Liver (tissue), 8 donors: ENCODE measurements at regions not wholly inside any gene's neighbourhood (a gene's known extent, or its start where the extent isn't known, plus 50 kb on each side); places are given as distances from the start of the nearest gene placed in this dataset.

Experiments
- DNase-seq: peaks from one replicate; pipeline ENCODE4 v3.0.0-alpha.2; 2017; ENCODE audit warnings: low spot score
- H3K27ac ChIP-seq, 2 donors: one replicate each; pipeline ENCODE4 v1.7.0; 2013; ENCODE audit warnings: inconsistent platforms in 2 of 2, low read length in 2 of 2, control low read depth in 1 of 2, low read depth in 1 of 2, mild to moderate bottlenecking in 1 of 2
- H3K27me3 ChIP-seq, 4 donors: one replicate each; pipeline versions ENCODE4 v1.6.1 to v1.7.0; 2013; ENCODE audit warnings: low read length in 3 of 4, inconsistent platforms in 1 of 4, mild to moderate bottlenecking in 1 of 4, moderate library complexity in 1 of 4; ENCODE audit not compliant: control insufficient read depth in 4 of 4, insufficient read depth in 4 of 4
- H3K36me3 ChIP-seq, 4 donors: one replicate each; pipeline versions ENCODE4 v1.6.1 to v1.7.0; 2013; ENCODE audit warnings: low read length in 3 of 4, mild to moderate bottlenecking in 3 of 4, low read depth in 1 of 4, moderate library complexity in 1 of 4; ENCODE audit not compliant: control insufficient read depth in 4 of 4, insufficient read depth in 3 of 4
- H3K4me1 ChIP-seq, 4 donors: one replicate each; pipeline versions ENCODE4 v1.6.1 to v1.7.0; 2013; ENCODE audit warnings: low read length in 3 of 4, mild to moderate bottlenecking in 3 of 4, moderate library complexity in 1 of 4; ENCODE audit not compliant: control insufficient read depth in 4 of 4, insufficient read depth in 4 of 4
- H3K4me3 ChIP-seq, 3 donors: one replicate each; pipeline versions ENCODE4 v1.6.1 to v1.7.0; 2013; ENCODE audit warnings: low read length in 3 of 3, control low read depth in 1 of 3, low read depth in 1 of 3, mild to moderate bottlenecking in 1 of 3
- H3K9ac ChIP-seq, 2 donors: one replicate each; pipeline ENCODE4 v1.7.0; 2013; ENCODE audit warnings: low read length in 2 of 2, mild to moderate bottlenecking in 2 of 2, moderate library complexity in 2 of 2, control low read depth in 1 of 2, low read depth in 1 of 2
- H3K9me3 ChIP-seq, 4 donors: one replicate each; pipeline versions ENCODE4 v1.6.1 to v1.7.0; 2013; ENCODE audit warnings: low read length in 3 of 4; ENCODE audit not compliant: control insufficient read depth in 4 of 4
- ATF3 ChIP-seq: IDR thresholded peaks from 2 replicates; pipeline ENCODE4 v1.6.1; 2016; ENCODE audit warnings: antibody characterized with exemption
- CTCF ChIP-seq: fragments of 150-350 bp; IDR thresholded peaks from 2 replicates; pipeline ENCODE4 v1.5.1; 2017; ENCODE audit warnings: improper control_type of control experiment, low read depth, low read length; ENCODE audit not compliant: missing input control
- FOXA1 ChIP-seq: IDR thresholded peaks from 2 replicates; pipeline ENCODE4 v1.6.1; 2016; ENCODE audit warnings: antibody characterized with exemption
- FOXA2 ChIP-seq: IDR thresholded peaks from 2 replicates; pipeline ENCODE4 v1.6.1; 2016; ENCODE audit warnings: antibody characterized with exemption
- GABPA ChIP-seq, 2 donors: IDR thresholded peaks in 1 of 2; conservative IDR thresholded peaks in 1 of 2; 2 replicates each; pipeline ENCODE4 v1.6.1; 2016; ENCODE audit warnings: antibody characterized with exemption in 2 of 2, mild to moderate bottlenecking in 1 of 2, moderate library complexity in 1 of 2
- HNF4A ChIP-seq, 2 donors: conservative IDR thresholded peaks; 2 replicates each; pipeline ENCODE4 v1.6.1; 2016; ENCODE audit warnings: antibody characterized with exemption in 2 of 2, mild to moderate bottlenecking in 2 of 2
- HNF4G ChIP-seq: IDR thresholded peaks from 2 replicates; pipeline ENCODE4 v1.6.1; 2016; ENCODE audit warnings: antibody characterized with exemption
- JUND ChIP-seq, 2 donors: IDR thresholded peaks; 2 replicates each; pipeline ENCODE4 v1.6.1; 2016; ENCODE audit warnings: antibody characterized with exemption in 2 of 2
- NR2F2 ChIP-seq: IDR thresholded peaks from 2 replicates; pipeline ENCODE4 v1.6.1; 2016; ENCODE audit warnings: antibody characterized with exemption
- RAD21 ChIP-seq, 2 donors: IDR thresholded peaks; 2 replicates each; pipeline ENCODE4 v1.6.1; 2016; ENCODE audit warnings: antibody characterized with exemption in 2 of 2, mild to moderate bottlenecking in 2 of 2
- RXRA ChIP-seq, 2 donors: IDR thresholded peaks; 2 replicates each; pipeline ENCODE4 v1.6.1; 2017 to 2018; ENCODE audit warnings: antibody characterized with exemption in 2 of 2, mild to moderate bottlenecking in 1 of 2
- SP1 ChIP-seq: IDR thresholded peaks from 2 replicates; pipeline ENCODE4 v1.6.1; 2018; ENCODE audit warnings: antibody characterized with exemption, mild to moderate bottlenecking
- TAF1 ChIP-seq: conservative IDR thresholded peaks from 2 replicates; pipeline ENCODE4 v1.6.1; 2016; ENCODE audit warnings: antibody characterized with exemption, mild to moderate bottlenecking
- YY1 ChIP-seq: IDR thresholded peaks from 2 replicates; pipeline ENCODE4 v1.6.1; 2016; ENCODE audit warnings: antibody characterized with exemption, mild to moderate bottlenecking
- ZBTB33 ChIP-seq: IDR thresholded peaks from 2 replicates; pipeline ENCODE4 v1.6.1; 2016; ENCODE audit warnings: antibody characterized with exemption
- WGBS: extraction: QIAGEN DNeasy Blood & Tissue Kit; methylation state at CpG from one replicate; pipeline ENCODE4 v1.1.7; 2013; 5-methylcytosine and 5-hydroxymethylcytosine counted together
- TF ChIP-seq, protein P1 (sequence below): IDR thresholded peaks from 2 replicates; pipeline ENCODE4 v1.6.1; 2016; ENCODE audit warnings: antibody characterized with exemption
- TF ChIP-seq, protein P2 (sequence below): IDR thresholded peaks from 2 replicates; pipeline ENCODE4 v1.6.1; 2016; ENCODE audit warnings: antibody characterized with exemption, mild to moderate bottlenecking
- donor health status: healthy.
- donor health status: healthy.
- donor health status: healthy.
- donor health status: healthy.
- donor health status: healthy.

GRCh38 chr6:63371104-63371715 lies 51.4 kb upstream of the LGSN start:
- no peak overlapping the region for H3K9ac ChIP-seq
- no peak overlapping the region for H3K4me3 ChIP-seq
- H3K27ac ChIP-seq = no peak overlapping the region
- H3K27me3 ChIP-seq = no peaks in the 10 kb centered on the region
- WGBS = 82% methylated on average over 4 of the region's 4 CpGs
- no peaks in the 10 kb centered on the region for H3K9me3 ChIP-seq
- TF ChIP-seq NR2F2 = no peak
- no peak for TF ChIP-seq ATF3
- no peak for TF ChIP-seq RXRA (IDR thresholded peaks at IDR 0.05)
- no peak for TF ChIP-seq CTCF
- no peak for TF ChIP-seq HNF4A (conservative IDR thresholded peaks at IDR 0.05)
- TF ChIP-seq, protein P1, sequence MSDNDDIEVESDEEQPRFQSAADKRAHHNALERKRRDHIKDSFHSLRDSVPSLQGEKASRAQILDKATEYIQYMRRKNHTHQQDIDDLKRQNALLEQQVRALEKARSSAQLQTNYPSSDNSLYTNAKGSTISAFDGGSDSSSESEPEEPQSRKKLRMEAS = no peak
- TF ChIP-seq TAF1 = no peak
- TF ChIP-seq HNF4G = no peak
- no peak for TF ChIP-seq JUND (IDR thresholded peaks at IDR 0.05)
- TF ChIP-seq, protein P2, sequence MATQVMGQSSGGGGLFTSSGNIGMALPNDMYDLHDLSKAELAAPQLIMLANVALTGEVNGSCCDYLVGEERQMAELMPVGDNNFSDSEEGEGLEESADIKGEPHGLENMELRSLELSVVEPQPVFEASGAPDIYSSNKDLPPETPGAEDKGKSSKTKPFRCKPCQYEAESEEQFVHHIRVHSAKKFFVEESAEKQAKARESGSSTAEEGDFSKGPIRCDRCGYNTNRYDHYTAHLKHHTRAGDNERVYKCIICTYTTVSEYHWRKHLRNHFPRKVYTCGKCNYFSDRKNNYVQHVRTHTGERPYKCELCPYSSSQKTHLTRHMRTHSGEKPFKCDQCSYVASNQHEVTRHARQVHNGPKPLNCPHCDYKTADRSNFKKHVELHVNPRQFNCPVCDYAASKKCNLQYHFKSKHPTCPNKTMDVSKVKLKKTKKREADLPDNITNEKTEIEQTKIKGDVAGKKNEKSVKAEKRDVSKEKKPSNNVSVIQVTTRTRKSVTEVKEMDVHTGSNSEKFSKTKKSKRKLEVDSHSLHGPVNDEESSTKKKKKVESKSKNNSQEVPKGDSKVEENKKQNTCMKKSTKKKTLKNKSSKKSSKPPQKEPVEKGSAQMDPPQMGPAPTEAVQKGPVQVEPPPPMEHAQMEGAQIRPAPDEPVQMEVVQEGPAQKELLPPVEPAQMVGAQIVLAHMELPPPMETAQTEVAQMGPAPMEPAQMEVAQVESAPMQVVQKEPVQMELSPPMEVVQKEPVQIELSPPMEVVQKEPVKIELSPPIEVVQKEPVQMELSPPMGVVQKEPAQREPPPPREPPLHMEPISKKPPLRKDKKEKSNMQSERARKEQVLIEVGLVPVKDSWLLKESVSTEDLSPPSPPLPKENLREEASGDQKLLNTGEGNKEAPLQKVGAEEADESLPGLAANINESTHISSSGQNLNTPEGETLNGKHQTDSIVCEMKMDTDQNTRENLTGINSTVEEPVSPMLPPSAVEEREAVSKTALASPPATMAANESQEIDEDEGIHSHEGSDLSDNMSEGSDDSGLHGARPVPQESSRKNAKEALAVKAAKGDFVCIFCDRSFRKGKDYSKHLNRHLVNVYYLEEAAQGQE = no peak
- TF ChIP-seq SP1 = no peak
- TF ChIP-seq FOXA2 = no peak
- no peak for TF ChIP-seq YY1
- no peak for TF ChIP-seq FOXA1
- DNase-seq = no peak
- no peaks in the 10 kb centered on the region for H3K36me3 ChIP-seq
- peaks cover 0 to 2% (median 0%) of the 10 kb centered on the region in 4 donors for H3K4me1 ChIP-seq

- no peaks in the 10 kb centered on the region for H3K9me3 ChIP-seq
- peaks cover 0 to 2% (median 0%) of the 10 kb centered on the region in 4 donors for H3K4me1 ChIP-seq
- no peak overlapping the region for H3K27ac ChIP-seq
- WGBS = 89% methylated on average over 3 of the region's 3 CpGs
- no peak for DNase-seq
- no peaks in the 10 kb centered on the region for H3K27me3 ChIP-seq
- H3K9ac ChIP-seq = no peak overlapping the region
- H3K4me3 ChIP-seq = no peak overlapping the region
- no peaks in the 10 kb centered on the region for H3K36me3 ChIP-seq
- no peak for TF ChIP-seq ZBTB33
- no peak for TF ChIP-seq CTCF
- no peak for TF ChIP-seq ATF3
- no peak for TF ChIP-seq RXRA (IDR thresholded peaks at IDR 0.05)
- TF ChIP-seq RAD21 (IDR thresholded peaks at IDR 0.05) = no peak
- no peak for TF ChIP-seq TAF1
- no peak for TF ChIP-seq HNF4G
- TF ChIP-seq FOXA1 = no peak
- TF ChIP-seq FOXA2 = no peak
- TF ChIP-seq SP1 = no peak
- no peak for TF ChIP-seq NR2F2
- TF ChIP-seq GABPA (IDR thresholded peaks at IDR 0.05 in 1 of 2, conservative IDR thresholded peaks at IDR 0.05 in 1 of 2) = no peak
- TF ChIP-seq HNF4A (conservative IDR thresholded peaks at IDR 0.05) = no peak
Observed at GRCh38 chr6:63372951-63373533, 53.3 kb upstream of the LGSN start.
